GM12891 (cell line): ENCODE measurements at regions not wholly inside any gene's neighbourhood (a gene's known extent, or its start where the extent isn't known, plus 50 kb on each side); places are given as distances from the start of the nearest gene placed in this dataset.

Experiments used
- POLR2A ChIP-seq: IDR thresholded peaks from 2 replicates; pipeline ENCODE4 v1.6.1; 2011; ENCODE audit warnings: low read depth, low read length, control low read depth
- POLR2AphosphoS5 ChIP-seq: IDR thresholded peaks from 2 replicates; pipeline ENCODE4 v1.6.1; 2011; ENCODE audit warnings: low read depth, low read length, control low read depth
- TAF1 ChIP-seq: IDR thresholded peaks from 2 replicates; pipeline ENCODE4 v1.6.1; 2011; ENCODE audit warnings: low read depth, low read length, control low read depth

DNA sequence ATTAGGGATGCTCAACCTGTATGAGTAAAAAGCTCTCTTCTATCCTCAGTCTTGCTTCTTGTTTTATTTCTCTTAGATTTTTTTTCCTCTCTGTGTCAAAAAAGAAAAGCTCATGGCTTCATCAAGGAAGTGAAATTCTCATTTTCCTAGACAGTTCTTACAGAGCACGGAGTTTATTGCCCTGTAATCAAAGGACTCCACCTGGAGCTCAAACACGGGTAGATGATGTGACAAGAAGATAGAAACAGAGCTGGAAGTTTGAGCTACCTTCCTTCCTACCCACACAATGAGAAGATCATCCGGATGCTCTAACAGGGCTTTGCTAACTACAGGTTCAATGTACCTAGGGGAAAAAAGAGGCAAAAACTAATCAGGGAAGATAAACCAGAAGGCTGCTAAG lies 564.8 kb downstream of the MED13L start:
- TF ChIP-seq POLR2A, result no peak
- no peak for TF ChIP-seq POLR2AphosphoS5
- TF ChIP-seq TAF1, result no peak
